ENCODE measurements at regions not wholly inside any gene's neighbourhood (a gene's known extent, or its start where the extent isn't known, plus 50 kb on each side); places are given as distances from the start of the nearest gene placed in this dataset.

DNA sequence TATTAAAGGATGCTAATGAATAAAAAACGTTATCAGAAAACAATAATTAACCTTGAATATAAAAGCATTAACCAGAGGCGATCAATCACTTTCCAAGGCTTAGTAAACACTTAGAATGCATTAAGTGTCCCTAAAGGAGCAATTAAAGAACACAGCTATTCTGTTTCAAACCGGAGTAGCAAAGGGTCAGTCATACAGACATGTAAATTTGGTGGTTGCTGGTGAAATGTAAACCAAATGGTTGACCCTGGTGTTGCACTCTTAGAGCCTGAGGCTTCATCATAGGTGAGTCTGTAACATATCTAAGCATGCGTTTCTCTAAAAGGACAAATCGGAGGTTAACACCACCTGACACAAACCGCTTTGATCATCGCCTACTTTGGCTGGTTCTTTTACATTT lies 1280.1 kb downstream of the TYW1 start:
- no peaks in the 10 kb centered on the region for H3K27me3 ChIP-seq (replicated peaks; ENCODE audit: insufficient read depth, low read depth, low read length, poor library complexity)
- CTCF ChIA-PET = no interaction called here
- no TSS peak for BruUV-seq (replicated peaks)
- no peaks in the 10 kb centered on the region for H3K36me3 ChIP-seq (ENCODE audit: insufficient read depth, low read length, poor library complexity, severe bottlenecking)
- POLR2A ChIA-PET (ENCODE audit: low non-redundant PET) = no interaction called here
- no peak overlapping the region for H3K4me3 ChIP-seq (ENCODE audit: low read depth, low read length, poor library complexity, severe bottlenecking)
- H3K27ac ChIP-seq (ENCODE audit: low read depth, low read length, poor library complexity, severe bottlenecking) = no peak overlapping the region
- H3K4me1 ChIP-seq (ENCODE audit: insufficient read depth, low read length, poor library complexity, severe bottlenecking) = no peaks in the 10 kb centered on the region
- H3K9me3 ChIP-seq (ENCODE audit: low read depth, low read length, poor library complexity, severe bottlenecking) = no peaks in the 10 kb centered on the region
- TF ChIP-seq, protein P1, sequence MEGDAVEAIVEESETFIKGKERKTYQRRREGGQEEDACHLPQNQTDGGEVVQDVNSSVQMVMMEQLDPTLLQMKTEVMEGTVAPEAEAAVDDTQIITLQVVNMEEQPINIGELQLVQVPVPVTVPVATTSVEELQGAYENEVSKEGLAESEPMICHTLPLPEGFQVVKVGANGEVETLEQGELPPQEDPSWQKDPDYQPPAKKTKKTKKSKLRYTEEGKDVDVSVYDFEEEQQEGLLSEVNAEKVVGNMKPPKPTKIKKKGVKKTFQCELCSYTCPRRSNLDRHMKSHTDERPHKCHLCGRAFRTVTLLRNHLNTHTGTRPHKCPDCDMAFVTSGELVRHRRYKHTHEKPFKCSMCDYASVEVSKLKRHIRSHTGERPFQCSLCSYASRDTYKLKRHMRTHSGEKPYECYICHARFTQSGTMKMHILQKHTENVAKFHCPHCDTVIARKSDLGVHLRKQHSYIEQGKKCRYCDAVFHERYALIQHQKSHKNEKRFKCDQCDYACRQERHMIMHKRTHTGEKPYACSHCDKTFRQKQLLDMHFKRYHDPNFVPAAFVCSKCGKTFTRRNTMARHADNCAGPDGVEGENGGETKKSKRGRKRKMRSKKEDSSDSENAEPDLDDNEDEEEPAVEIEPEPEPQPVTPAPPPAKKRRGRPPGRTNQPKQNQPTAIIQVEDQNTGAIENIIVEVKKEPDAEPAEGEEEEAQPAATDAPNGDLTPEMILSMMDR (conservative IDR thresholded peaks at IDR 0.05; ENCODE audit: low read depth, low read length) = no peak
- no peak for TF ChIP-seq EZH2 (IDR thresholded peaks at IDR 0.05; ENCODE audit: borderline replicate concordance, low read depth, low read length, poor library complexity, severe bottlenecking)
- DNase-seq (ENCODE audit: low spot score) = no peak
- intact Hi-C loops (cut with micrococcal nuclease; ENCODE audit: unreplicated experiment) = no loop called here

DNA sequence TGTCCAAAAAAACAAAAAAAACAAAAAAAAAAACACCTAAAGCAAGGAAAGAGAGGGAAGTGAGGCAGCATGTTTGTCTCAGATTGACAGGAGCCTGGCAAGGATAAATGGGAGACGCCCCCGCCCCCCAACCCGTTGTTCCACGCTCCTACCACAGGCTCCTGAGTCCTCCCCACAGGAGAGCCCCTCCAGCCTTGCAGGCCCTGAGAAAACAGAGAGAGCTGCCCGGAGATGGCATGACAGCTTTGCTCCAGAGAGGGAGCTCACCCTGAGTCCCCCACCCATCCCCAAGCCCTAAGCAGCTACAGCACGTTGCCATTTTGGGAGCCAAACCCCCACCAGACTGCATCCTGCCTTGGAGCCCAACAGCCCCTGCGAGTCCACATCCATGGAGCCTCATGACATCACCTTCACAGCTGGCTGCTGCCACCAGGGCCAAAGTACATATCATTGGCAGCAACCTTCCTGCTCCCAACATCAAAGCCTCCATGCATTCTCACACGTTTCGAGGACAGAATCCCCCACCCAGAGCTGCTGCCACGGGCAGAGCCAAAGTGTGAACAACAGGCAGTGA lies 1283.3 kb downstream of the TYW1 start:
- H3K9me3 ChIP-seq (ENCODE audit: low read depth, low read length, poor library complexity, severe bottlenecking) = no peaks in the 10 kb centered on the region
- no peaks in the 10 kb centered on the region for H3K36me3 ChIP-seq (ENCODE audit: insufficient read depth, low read length, poor library complexity, severe bottlenecking)
- H3K4me1 ChIP-seq (ENCODE audit: insufficient read depth, low read length, poor library complexity, severe bottlenecking) = no peaks in the 10 kb centered on the region
- POLR2A ChIA-PET (ENCODE audit: low non-redundant PET) = no interaction called here
- CTCF ChIA-PET = no interaction called here
- no peak for DNase-seq (ENCODE audit: low spot score)
- no peaks in the 10 kb centered on the region for H3K27me3 ChIP-seq (replicated peaks; ENCODE audit: insufficient read depth, low read depth, low read length, poor library complexity)
- no peak overlapping the region for H3K27ac ChIP-seq (ENCODE audit: low read depth, low read length, poor library complexity, severe bottlenecking)
- intact Hi-C loops (cut with micrococcal nuclease; ENCODE audit: unreplicated experiment) = no loop called here
- BruUV-seq (replicated peaks) = no TSS peak
- TF ChIP-seq EZH2 (IDR thresholded peaks at IDR 0.05; ENCODE audit: borderline replicate concordance, low read depth, low read length, poor library complexity, severe bottlenecking) = no peak
- TF ChIP-seq, protein P1 (conservative IDR thresholded peaks at IDR 0.05; ENCODE audit: low read depth, low read length) = no peak
- no peak overlapping the region for H3K4me3 ChIP-seq (ENCODE audit: low read depth, low read length, poor library complexity, severe bottlenecking)

- no peaks in the 10 kb centered on the region for H3K36me3 ChIP-seq (ENCODE audit: insufficient read depth, low read length, poor library complexity, severe bottlenecking)
- H3K27me3 ChIP-seq (replicated peaks; ENCODE audit: insufficient read depth, low read depth, low read length, poor library complexity) = no peaks in the 10 kb centered on the region
- no peaks in the 10 kb centered on the region for H3K4me1 ChIP-seq (ENCODE audit: insufficient read depth, low read length, poor library complexity, severe bottlenecking)
- DNase-seq (ENCODE audit: low spot score) = no peak
- no peak for TF ChIP-seq EZH2 (IDR thresholded peaks at IDR 0.05; ENCODE audit: borderline replicate concordance, low read depth, low read length, poor library complexity, severe bottlenecking)
- TF ChIP-seq, protein P1 (conservative IDR thresholded peaks at IDR 0.05; ENCODE audit: low read depth, low read length) = no peak
- intact Hi-C loops (cut with micrococcal nuclease; ENCODE audit: unreplicated experiment) = no loop called here
- H3K9me3 ChIP-seq (ENCODE audit: low read depth, low read length, poor library complexity, severe bottlenecking) = no peaks in the 10 kb centered on the region
- ChIA-PET CTCF (no interaction called here), POLR2A (ENCODE audit: low non-redundant PET) (no interaction called here)
- H3K27ac ChIP-seq (ENCODE audit: low read depth, low read length, poor library complexity, severe bottlenecking) = no peak overlapping the region
- no peak overlapping the region for H3K4me3 ChIP-seq (ENCODE audit: low read depth, low read length, poor library complexity, severe bottlenecking)
- BruUV-seq (replicated peaks) = no TSS peak
Measured at GRCh38 chr7:68280931-68281330, 1284.3 kb downstream of the TYW1 start.

Measured in A673 (cell line).